GM12864 (cell line): ENCODE measurements at regions not wholly inside any gene's neighbourhood (a gene's known extent, or its start where the extent isn't known, plus 50 kb on each side); places are given as distances from the start of the nearest gene placed in this dataset.

Experiments
- DNase-seq: peaks from one replicate; pipeline ENCODE4 v3.0.0-alpha.2; 2011; ENCODE audit warnings: low read depth
- H3K4me3 ChIP-seq: 2 replicates; pipeline ENCODE4 v1.5.1; 2011; ENCODE audit warnings: mild to moderate bottlenecking, low read depth, low read length, control low read depth
- CTCF ChIP-seq: IDR thresholded peaks from 2 replicates; pipeline ENCODE4 v1.5.1; 2011; ENCODE audit warnings: low read depth, mild to moderate bottlenecking, moderate library complexity, low read length, control low read depth, inconsistent platforms; ENCODE audit errors: missing control alignments

GRCh38 chr20:22810626-22811569 lies 224.2 kb upstream of the SSTR4 start:
- no peak overlapping the region for H3K4me3 ChIP-seq
- TF ChIP-seq CTCF = no peak
- DNase-seq = no peak

GRCh38 chr20:22814471-22815205 lies 220.5 kb upstream of the SSTR4 start:
- TF ChIP-seq CTCF = no peak
- DNase-seq = no peak
- H3K4me3 ChIP-seq = no peak overlapping the region

- TF ChIP-seq CTCF = no peak
- no peak for DNase-seq
- no peak overlapping the region for H3K4me3 ChIP-seq
Measured at GRCh38 chr20:22815206-22815551, 219.9 kb upstream of the SSTR4 start.

GRCh38 chr20:22815603-22816315 lies 219.4 kb upstream of the SSTR4 start:
- no peak overlapping the region for H3K4me3 ChIP-seq
- no peak for TF ChIP-seq CTCF
- DNase-seq = no peak

- no peak for DNase-seq
- TF ChIP-seq CTCF = no peak
Measured at GRCh38 chr20:22818636-22819035, 216.5 kb upstream of the SSTR4 start.

GRCh38 chr20:22819112-22819511 lies 216.0 kb upstream of the SSTR4 start:
- TF ChIP-seq CTCF = no peak
- H3K4me3 ChIP-seq = no peak overlapping the region
- DNase-seq = no peak

More at GRCh38 chr20:22818636-22819035, 216.5 kb upstream of the SSTR4 start:
- H3K4me3 ChIP-seq = no peak overlapping the region
